NK-92 (cell line): ENCODE measurements at regions not wholly inside any gene's neighbourhood (a gene's known extent, or its start where the extent isn't known, plus 50 kb on each side); places are given as distances from the start of the nearest gene placed in this dataset.

Source experiments
- DNase-seq: peaks from one replicate; lab custom pipeline; 2025; ENCODE audit not compliant: unreplicated experiment; lab: John Stamatoyannopoulos, UW

DNA sequence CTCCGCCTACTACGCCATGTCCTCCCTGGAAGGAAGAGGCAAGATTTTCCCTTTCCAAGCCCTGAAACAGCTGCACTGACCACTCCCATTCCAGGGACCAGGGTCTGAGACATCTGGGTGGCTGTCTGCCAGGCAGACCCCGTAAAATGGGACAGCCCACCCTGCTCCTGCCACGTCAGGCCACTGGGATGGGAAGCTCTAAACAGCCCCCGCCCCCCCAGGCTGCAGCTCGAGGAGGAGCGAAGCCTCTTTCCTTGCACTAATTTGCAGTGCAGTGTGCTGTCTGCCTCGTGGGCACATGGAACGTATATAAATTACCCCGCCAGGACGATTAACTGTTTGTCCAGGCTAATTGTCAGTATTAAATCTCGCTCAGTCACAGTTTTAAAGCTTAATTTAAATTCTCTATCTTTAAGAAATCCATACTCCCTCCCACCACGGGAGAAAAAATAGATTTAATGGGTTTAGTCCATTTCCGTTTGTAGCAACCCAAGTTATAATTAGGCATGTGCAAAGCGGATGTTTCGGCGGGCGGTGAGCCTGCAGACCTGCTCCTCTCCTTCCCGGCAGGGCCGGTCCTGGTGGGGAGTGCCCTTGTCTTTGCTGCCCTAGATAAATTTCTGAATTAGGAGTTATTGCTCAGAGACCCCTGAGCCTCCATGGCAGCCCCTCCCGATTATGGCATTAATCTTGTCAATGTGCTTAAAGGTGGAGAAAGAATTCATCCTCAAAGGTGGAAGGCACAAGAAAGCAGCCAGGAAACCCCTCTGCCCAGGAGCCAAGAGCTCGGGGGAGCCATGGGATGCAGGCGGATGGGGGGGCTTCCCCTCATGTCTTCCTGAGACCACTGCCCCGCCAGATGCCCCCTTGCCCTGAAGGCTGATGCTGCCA is 268.0 kb upstream of the TNRC6C start:
- no peak for DNase-seq

DNA sequence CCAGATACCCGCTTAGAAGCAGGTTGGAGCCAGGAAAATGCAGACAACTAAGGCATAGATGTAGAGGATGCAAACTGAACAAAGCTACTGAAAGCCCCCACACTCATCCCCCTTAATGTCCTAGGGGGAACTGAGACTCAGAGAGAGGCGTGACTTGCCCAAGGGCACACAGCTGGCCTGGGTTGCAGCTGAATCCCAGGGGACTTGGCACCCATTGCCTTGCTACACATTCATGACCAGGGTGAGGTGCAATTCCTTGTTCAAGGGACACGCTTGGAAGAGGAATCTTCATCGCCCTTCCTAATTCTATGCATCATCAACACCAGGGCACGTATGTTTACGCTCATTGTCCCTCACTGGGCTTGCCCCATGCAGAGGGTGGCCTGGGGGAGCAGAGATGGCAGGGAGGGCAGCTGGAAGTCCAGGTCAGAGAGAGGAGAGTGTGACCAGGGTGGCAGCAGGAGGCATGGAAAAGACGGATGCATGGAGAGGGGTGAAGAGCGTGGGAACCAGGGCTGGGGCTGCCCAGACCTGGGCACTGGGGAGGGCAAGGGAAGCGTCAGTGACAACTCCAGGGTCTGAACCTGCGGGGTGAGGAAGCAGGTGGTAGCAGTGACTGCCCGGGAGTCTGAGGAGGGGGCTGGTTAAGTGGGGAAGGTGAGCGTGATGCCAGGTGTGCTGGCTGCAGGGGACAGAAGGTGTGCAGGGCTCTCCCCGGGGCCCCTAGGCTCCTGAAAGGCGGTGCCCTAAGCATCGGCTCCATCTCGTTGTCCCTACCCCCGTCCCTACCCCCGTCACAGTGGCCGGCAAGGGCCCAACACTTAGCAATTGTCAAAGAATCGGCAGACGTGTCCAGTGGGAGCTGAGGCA is 267.1 kb upstream of the TNRC6C start:
- no peak for DNase-seq

DNA sequence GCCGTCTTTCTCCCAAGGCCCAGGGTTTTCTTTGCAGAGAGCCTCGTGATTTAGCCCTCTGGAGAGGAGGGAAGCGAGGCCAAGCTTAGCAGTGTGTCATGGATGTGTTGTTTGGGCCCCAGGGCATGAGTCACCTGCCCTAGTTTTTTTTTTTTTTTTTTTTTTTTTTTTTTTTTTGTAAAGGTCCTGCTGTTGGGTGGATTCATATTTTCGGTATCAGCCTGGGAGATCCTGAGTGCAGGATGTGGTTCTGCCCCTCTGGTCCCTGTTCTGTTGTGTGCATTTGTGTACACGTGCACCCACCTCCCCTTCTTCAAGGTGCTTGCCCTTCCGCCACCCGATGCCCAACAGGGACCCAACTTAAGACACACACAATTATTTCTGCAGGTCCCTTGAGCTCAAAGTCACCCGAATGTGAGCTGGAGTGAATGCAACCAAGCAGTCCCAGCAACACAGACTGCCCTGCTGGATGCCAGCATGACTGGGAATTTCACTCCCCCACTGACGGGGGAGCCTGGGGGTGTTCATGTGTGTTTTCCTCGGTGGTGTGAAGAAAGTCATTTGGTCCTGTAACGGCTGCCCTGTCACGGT is 265.8 kb upstream of the TNRC6C start:
- no peak for DNase-seq

- DNase-seq: no peak
These were observed 265.2 kb upstream of the TNRC6C start for GRCh38 chr17:77693301-77693700.

DNA sequence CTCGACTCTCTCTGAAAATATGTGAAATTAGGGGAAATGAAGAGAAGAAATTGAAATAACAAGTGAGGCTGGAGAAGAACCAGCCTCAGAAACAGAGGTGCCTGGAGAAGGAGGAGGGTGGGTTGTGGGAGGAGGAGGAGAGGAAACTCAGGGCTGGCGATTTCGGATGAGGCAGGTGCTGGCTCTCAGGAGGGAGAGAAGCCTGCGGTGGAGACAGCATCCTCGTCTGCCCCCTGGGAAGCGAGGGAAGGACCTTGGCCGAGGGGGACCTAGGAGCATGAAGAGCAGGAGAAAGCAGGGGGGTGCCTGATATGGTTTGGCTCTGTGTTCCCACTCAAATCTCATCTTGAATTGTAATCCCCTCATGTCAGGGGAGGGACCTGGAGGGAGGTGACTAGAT is 264.7 kb upstream of the TNRC6C start:
- DNase-seq: no peak

DNA sequence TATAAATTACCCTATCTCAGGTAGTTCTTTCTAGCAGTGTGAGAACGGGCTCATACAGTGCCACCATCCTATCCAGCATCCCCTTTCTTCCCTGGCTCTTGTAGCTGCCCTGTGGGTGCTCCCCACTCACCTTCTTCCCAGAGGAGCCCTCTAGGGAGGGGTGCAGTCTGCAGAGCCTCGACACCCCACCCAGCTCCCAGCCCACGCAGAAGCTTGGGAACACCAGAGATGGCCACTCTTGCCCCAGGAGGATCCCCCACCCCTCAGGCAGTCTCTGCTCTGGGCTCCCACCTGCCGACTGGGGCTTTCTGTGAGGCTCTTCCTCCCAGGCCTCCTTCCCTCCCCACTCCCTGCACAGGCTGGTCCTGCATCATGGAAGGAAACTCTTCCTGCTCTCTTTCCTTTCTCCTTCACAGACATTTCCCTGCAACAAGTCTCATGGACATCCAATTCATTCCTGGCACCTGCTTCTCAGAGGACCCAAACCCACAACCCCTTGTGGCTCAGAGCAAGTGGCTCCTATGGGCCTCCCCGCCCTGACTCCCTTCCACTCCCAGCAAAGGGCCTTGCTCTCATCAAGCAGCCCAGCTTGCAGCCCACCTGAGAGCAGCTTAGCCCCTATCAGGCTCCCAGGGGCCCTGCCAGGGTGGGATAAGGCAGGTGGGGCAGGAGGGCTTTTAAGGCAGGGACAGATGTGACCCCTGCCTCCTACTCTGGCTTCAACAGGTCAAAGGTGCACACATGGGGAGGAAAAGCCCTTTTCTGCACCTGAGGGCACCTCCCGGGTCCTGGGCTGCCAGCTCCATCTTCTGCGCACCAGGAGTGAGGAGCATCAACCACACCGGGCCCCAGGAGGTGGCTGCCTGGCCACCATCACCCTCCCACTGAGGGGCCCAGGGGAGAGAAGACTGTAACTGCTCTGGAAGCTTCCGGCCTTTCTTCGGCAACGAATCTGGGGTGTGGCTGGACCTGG is 263.8 kb upstream of the TNRC6C start:
- no peak for DNase-seq

GRCh38 chr17:77695386-77695785 is 263.1 kb upstream of the TNRC6C start:
- no peak for DNase-seq

- DNase-seq: no peak
These were observed 262.3 kb upstream of the TNRC6C start for GRCh38 chr17:77696151-77696720.

GRCh38 chr17:77696721-77697460 is 261.6 kb upstream of the TNRC6C start:
- DNase-seq: no peak

- no peak for DNase-seq
These were observed 260.8 kb upstream of the TNRC6C start for GRCh38 chr17:77697480-77698400.

DNA sequence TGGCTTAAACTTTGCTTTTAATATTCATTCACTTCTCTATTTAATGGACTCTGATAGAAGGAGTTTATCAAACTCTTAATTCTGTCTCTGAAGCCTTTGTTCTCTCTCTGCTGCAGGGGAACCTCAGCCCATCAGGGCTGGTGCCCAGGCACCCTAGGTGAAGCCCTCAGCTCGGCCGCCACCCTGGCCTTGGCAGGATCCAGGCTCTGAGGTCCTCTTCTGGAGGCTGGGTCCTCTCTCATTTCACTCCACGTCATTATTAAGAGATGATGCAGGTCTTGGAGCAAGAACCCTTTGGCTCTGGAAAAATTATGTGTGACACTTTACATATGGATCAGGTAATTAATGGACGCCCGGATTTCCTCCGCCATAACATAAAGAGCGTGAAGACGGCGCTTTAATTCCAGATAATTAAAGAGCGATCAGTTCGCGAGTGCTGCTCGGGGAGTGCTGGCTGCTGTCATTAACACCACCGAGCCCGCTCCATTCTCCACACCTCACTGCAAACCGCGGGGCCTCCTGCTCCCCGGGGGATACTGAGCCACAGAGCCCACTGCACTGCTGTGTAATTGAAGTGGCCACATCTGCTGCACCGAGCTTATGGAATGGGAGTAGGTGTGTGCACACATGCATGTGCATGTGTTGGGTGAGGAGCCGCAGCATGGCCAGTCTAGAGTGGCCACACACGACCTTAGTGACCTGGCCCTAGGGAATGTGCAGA is 259.4 kb upstream of the TNRC6C start:
- DNase-seq: no peak

- DNase-seq: no peak
These were observed 258.2 kb upstream of the TNRC6C start for GRCh38 chr17:77700165-77700881.

GRCh38 chr17:77701996-77702395 is 256.5 kb upstream of the TNRC6C start:
- no peak for DNase-seq

DNA sequence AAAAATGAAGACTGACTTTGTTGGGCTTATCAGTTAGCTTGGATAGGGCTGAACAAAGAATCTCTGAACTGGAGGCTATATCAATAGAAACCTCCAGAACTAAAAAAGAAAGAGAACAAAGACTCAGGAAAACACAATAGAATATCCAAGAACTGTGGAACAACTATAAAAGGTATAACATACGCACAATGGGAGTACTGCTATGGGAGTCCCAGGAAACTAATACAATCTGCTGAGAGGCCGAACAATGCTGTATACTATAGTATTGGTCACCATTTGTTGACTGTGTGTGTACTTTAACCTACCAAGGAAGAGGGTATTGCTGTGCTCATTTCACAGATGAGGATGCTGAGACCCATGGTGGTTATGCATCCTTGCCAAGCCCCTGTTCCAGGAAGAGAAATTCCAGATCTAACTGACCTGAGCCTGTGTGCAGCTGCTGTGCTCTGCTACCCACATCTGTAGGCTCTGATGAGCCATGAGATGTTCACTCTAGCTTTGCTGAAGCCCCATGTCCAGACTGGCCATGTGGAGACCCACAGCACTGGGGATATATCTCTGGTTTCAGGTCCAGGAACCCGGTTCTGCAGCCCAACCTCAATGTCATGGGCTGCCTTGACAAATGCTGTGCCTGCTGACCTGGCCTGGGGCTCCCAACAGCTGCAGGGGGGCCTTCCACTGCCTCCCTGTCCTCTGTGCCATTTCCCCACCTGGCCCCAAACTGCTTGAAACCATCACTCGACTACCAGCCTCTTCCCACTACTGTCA is 254.3 kb upstream of the TNRC6C start:
- DNase-seq: no peak

GRCh38 chr17:77706938-77707337 is 251.6 kb upstream of the TNRC6C start:
- DNase-seq: no peak

- no peak for DNase-seq
These were observed 251.0 kb upstream of the TNRC6C start for GRCh38 chr17:77707546-77707945.
